ENCODE measurements at regions not wholly inside any gene's neighbourhood (a gene's known extent, or its start where the extent isn't known, plus 50 kb on each side); places are given as distances from the start of the nearest gene placed in this dataset.

DNA sequence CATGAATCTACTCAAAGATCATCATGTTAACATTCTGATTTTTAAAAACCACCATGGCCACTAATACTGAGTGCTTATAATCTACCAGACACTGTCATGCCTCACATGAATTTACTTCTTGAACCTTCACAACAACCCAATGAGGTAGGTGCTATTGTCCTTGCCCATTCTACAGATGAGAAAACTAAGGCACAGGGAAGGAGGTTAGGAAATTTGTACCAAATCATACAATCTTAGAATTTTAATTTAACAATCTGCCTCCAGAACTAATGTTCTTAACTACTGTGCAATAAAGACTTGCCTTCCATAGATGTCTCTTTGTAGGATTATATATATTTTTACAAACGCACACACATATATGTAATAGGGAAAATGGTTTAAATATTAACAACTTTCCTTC is 269.5 kb downstream of the ALDH8A1 start:
- Histone ChIP-seq H3K4me2 (ENCODE audit: low read length) (no peak overlapping the region), H3K9me2 (replicated peaks; ENCODE audit: control insufficient read depth, low read length) (no peaks in the 10 kb centered on the region), H3K79me2 (ENCODE audit: control insufficient read depth, low read length) (no peaks in the 10 kb centered on the region), H3K27me3 (ENCODE audit: control insufficient read depth, low read length) (no peaks in the 10 kb centered on the region), H3F3A (ENCODE audit: control insufficient read depth, insufficient read depth) (no peaks in the 10 kb centered on the region), H3K4me1 (ENCODE audit: control insufficient read depth, low read length) (no peaks in the 10 kb centered on the region), H3K27ac (ENCODE audit: low read depth, low read length) (no peak overlapping the region), H3K4me3 (ENCODE audit: low read length) (no peak overlapping the region), H4K20me1 (ENCODE audit: control insufficient read depth, insufficient read depth, low read depth, low read length) (no peaks in the 10 kb centered on the region), H3K36me3 (ENCODE audit: control insufficient read depth, low read length) (no peaks in the 10 kb centered on the region), H3K9me3 (ENCODE audit: control insufficient read depth, insufficient read depth, low read length) (no peaks in the 10 kb centered on the region)
- TF ChIP-seq, protein P1, sequence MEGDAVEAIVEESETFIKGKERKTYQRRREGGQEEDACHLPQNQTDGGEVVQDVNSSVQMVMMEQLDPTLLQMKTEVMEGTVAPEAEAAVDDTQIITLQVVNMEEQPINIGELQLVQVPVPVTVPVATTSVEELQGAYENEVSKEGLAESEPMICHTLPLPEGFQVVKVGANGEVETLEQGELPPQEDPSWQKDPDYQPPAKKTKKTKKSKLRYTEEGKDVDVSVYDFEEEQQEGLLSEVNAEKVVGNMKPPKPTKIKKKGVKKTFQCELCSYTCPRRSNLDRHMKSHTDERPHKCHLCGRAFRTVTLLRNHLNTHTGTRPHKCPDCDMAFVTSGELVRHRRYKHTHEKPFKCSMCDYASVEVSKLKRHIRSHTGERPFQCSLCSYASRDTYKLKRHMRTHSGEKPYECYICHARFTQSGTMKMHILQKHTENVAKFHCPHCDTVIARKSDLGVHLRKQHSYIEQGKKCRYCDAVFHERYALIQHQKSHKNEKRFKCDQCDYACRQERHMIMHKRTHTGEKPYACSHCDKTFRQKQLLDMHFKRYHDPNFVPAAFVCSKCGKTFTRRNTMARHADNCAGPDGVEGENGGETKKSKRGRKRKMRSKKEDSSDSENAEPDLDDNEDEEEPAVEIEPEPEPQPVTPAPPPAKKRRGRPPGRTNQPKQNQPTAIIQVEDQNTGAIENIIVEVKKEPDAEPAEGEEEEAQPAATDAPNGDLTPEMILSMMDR (IDR thresholded peaks at IDR 0.05; ENCODE audit: low read depth, low read length, poor library complexity, severe bottlenecking) = no peak
- no peak for TF ChIP-seq EZH2phosphoT487 (IDR thresholded peaks at IDR 0.05; ENCODE audit: borderline replicate concordance, low read length)

DNA sequence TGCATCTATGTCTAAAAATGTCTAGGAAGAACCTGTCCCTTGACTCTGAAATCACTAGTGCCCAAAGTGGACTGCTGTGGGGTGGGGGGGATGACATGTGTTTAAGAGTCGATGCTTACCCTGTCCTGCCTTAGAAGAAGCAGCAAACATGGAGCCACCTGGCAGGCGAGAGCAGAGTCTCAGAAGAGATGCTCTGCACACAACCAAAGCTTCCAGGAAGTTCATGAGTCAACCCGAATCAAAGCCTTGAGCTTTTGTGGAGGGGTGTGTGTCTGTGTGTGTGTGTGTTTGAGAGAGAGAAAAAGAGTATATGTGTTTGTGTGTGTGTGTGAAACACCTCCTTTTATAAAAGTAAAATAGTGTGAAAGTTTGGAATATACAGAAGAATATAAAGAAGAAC is 269.9 kb downstream of the ALDH8A1 start:
- TF ChIP-seq EZH2phosphoT487 (IDR thresholded peaks at IDR 0.05; ENCODE audit: borderline replicate concordance, low read length) = no peak
- TF ChIP-seq, protein P1 (IDR thresholded peaks at IDR 0.05; ENCODE audit: low read depth, low read length, poor library complexity, severe bottlenecking) = no peak
- Histone ChIP-seq H3K27me3 (ENCODE audit: control insufficient read depth, low read length) (no peaks in the 10 kb centered on the region), H3K4me3 (ENCODE audit: low read length) (no peak overlapping the region), H3K27ac (ENCODE audit: low read depth, low read length) (no peak overlapping the region), H3K9me2 (replicated peaks; ENCODE audit: control insufficient read depth, low read length) (no peaks in the 10 kb centered on the region), H3K9me3 (ENCODE audit: control insufficient read depth, insufficient read depth, low read length) (no peaks in the 10 kb centered on the region), H3K4me2 (ENCODE audit: low read length) (no peak overlapping the region), H3K4me1 (ENCODE audit: control insufficient read depth, low read length) (no peaks in the 10 kb centered on the region), H3K36me3 (ENCODE audit: control insufficient read depth, low read length) (no peaks in the 10 kb centered on the region), H4K20me1 (ENCODE audit: control insufficient read depth, insufficient read depth, low read depth, low read length) (no peaks in the 10 kb centered on the region), H3F3A (ENCODE audit: control insufficient read depth, insufficient read depth) (no peaks in the 10 kb centered on the region), H3K79me2 (ENCODE audit: control insufficient read depth, low read length) (no peaks in the 10 kb centered on the region)

DNA sequence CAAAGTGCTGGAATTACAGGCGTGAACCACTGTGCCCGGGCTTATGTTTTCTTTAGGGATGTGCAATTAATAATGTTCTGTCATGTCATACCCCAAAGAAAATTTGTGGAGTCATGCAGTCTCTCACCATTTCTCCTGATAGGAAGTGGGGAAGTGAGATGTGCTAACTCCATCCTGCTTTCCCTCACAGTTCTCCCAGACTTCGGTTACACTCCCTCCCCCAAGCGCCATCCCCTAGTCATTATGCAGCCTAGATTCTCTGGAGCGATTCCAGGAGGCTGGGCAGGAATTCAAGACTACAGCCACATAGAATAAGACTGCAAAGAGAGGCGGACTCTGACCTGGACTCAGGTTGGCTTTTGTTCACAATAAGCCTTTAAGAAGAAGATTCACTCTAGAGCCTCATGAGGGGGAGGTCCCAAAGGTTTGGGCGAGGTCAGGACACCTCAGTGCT is 271.4 kb downstream of the ALDH8A1 start:
- Histone ChIP-seq H3K9me3 (ENCODE audit: control insufficient read depth, insufficient read depth, low read length) (no peaks in the 10 kb centered on the region), H3F3A (ENCODE audit: control insufficient read depth, insufficient read depth) (no peaks in the 10 kb centered on the region), H3K27ac (ENCODE audit: low read depth, low read length) (no peak overlapping the region)

More for the DNA sequence above, 271.4 kb downstream of the ALDH8A1 start:
- no peaks in the 10 kb centered on the region for H4K20me1 ChIP-seq (ENCODE audit: control insufficient read depth, insufficient read depth, low read depth, low read length)
- no peaks in the 10 kb centered on the region for H3K4me1 ChIP-seq (ENCODE audit: control insufficient read depth, low read length)
- no peak overlapping the region for H3K4me3 ChIP-seq (ENCODE audit: low read length)
- H3K79me2 ChIP-seq (ENCODE audit: control insufficient read depth, low read length) = no peaks in the 10 kb centered on the region
- no peaks in the 10 kb centered on the region for H3K27me3 ChIP-seq (ENCODE audit: control insufficient read depth, low read length)
- no peaks in the 10 kb centered on the region for H3K9me2 ChIP-seq (replicated peaks; ENCODE audit: control insufficient read depth, low read length)
- H3K4me2 ChIP-seq (ENCODE audit: low read length) = no peak overlapping the region
- TF ChIP-seq EZH2phosphoT487 (IDR thresholded peaks at IDR 0.05; ENCODE audit: borderline replicate concordance, low read length) = no peak
- TF ChIP-seq, protein P1 (IDR thresholded peaks at IDR 0.05; ENCODE audit: low read depth, low read length, poor library complexity, severe bottlenecking) = no peak
- no peaks in the 10 kb centered on the region for H3K36me3 ChIP-seq (ENCODE audit: control insufficient read depth, low read length)

Measured in DOHH2 (cell line).